Gastrocnemius medialis (tissue), 4 donors: ENCODE measurements at regions not wholly inside any gene's neighbourhood (a gene's known extent, or its start where the extent isn't known, plus 50 kb on each side); places are given as distances from the start of the nearest gene placed in this dataset.
"Not testable (repeated sequence)": the region's sequence is repeated elsewhere in the genome, so short reads cannot be mapped to it uniquely, and the experiment has no call there.

Experiments
- ATAC-seq, 2 donors: fragments of 150-250 bp; one replicate each; pipeline ENCODE4 v1.9.1; 2016
- DNase-seq, 2 donors: peaks; one replicate each; pipeline ENCODE4 v3.0.0-alpha.2; 2019
- H3K27ac ChIP-seq, 4 donors: fragments of 200-600 bp; sonication (generic); 1 replicate in 1 of 4; 2 replicates in 3 of 4; pipeline ENCODE4 v1.5.1; 2016 to 2018; ENCODE audit warnings: mild to moderate bottlenecking in 2 of 4, moderate library complexity in 1 of 4
- H3K27me3 ChIP-seq, 3 donors: fragments of 200-600 bp; sonication (generic) in 2 of 3; 1 replicate in 1 of 3; 2 replicates in 2 of 3; pipeline versions ENCODE4 v1.5.1 to v1.6.0; 2016 to 2019; ENCODE audit warnings: mild to moderate bottlenecking in 1 of 3, moderate library complexity in 1 of 3
- H3K36me3 ChIP-seq, 2 donors: fragments of 200-600 bp; sonication (generic) in 1 of 2; one replicate each; pipeline ENCODE4 v1.5.1; 2017 to 2018
- H3K4me1 ChIP-seq, 2 donors: fragments of 200-600 bp; sonication (generic) in 1 of 2; one replicate each; pipeline ENCODE4 v1.5.1; 2016 to 2017; ENCODE audit warnings: mild to moderate bottlenecking in 2 of 2
- H3K4me3 ChIP-seq, 4 donors: fragments of 200-600 bp; sonication (generic) in 3 of 4; 1 replicate in 1 of 4; 2 replicates in 3 of 4; pipeline ENCODE4 v1.5.1; 2016 to 2019; ENCODE audit warnings: mild to moderate bottlenecking in 2 of 4
- H3K9me3 ChIP-seq, 3 donors: fragments of 200-600 bp; sonication (generic) in 2 of 3; 1 replicate in 1 of 3; 2 replicates in 2 of 3; pipeline ENCODE4 v1.5.1; 2016 to 2019
- POLR2A ChIP-seq, 2 donors: fragments of 450-650 bp; IDR thresholded peaks; one replicate each; pipeline ENCODE4 v1.6.1; 2017; ENCODE audit warnings: antibody characterized with exemption in 2 of 2, mild to moderate bottlenecking in 2 of 2, moderate library complexity in 2 of 2
- in situ Hi-C, 4 donors: fragments of 200-750 bp; cut with MboI; loops; one replicate each; pipeline versions ENCODE4 v1.15.0 to v1.8.0; 2017; ENCODE audit warnings: low sequenced_read_pairs in 4 of 4
- intact Hi-C: fragments of 100-400 bp; cut with DNase I; formaldehyde crosslinking; loops from one replicate; pipeline ENCODE4 v1.15.1; 2023; ENCODE audit warnings: low total_unique reads
- TF ChIP-seq, protein P1 (sequence below), 5 experiments: fragments of 450-650 bp in 3 of 5; fragments of 200-600 bp in 2 of 5; sonication (generic) in 2 of 5; IDR thresholded peaks in 4 of 5; conservative IDR thresholded peaks in 1 of 5; 1 replicate in 4 of 5; 2 replicates in 1 of 5; pipeline ENCODE4 v1.5.1; 2016 to 2019; ENCODE audit warnings: antibody characterized with exemption in 5 of 5, mild to moderate bottlenecking in 3 of 5, moderate library complexity in 3 of 5

DNA sequence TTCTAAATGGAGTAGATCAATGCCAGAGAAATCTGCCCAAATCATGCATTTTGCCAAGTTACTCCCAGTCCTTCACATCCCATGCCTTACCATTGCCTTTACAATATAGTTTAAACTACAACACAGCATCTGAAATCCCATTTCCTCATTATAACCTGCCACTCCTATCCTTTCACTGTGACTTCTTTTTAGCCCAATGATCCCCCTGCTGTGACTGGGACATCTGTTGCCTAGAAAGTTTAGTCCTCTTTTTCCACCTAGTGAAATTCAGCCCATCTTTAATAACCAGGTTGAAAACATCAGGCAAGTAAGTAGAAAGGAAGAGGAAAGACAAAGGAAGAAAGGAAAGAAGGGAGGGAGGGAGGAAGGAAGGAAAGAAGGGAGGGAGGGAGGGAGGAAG is 627.9 kb upstream of the ZNF385D start:
- H3K27me3 ChIP-seq, result peaks cover 0 to 3% (median under 1%) of the 10 kb centered on the region in 3 donors
- intact Hi-C loops (no loop called here), in situ Hi-C loops (no loop called here)
- ATAC-seq, result no peak
- DNase-seq, result no peak
- H3K36me3 ChIP-seq, result no peaks in the 10 kb centered on the region
- H3K4me1 ChIP-seq, result no peaks in the 10 kb centered on the region
- no peak overlapping the region for H3K4me3 ChIP-seq
- no peak overlapping the region for H3K27ac ChIP-seq
- no peaks in the 10 kb centered on the region for H3K9me3 ChIP-seq
- no peak for TF ChIP-seq POLR2A (IDR thresholded peaks at IDR 0.05)
- TF ChIP-seq, protein P1, sequence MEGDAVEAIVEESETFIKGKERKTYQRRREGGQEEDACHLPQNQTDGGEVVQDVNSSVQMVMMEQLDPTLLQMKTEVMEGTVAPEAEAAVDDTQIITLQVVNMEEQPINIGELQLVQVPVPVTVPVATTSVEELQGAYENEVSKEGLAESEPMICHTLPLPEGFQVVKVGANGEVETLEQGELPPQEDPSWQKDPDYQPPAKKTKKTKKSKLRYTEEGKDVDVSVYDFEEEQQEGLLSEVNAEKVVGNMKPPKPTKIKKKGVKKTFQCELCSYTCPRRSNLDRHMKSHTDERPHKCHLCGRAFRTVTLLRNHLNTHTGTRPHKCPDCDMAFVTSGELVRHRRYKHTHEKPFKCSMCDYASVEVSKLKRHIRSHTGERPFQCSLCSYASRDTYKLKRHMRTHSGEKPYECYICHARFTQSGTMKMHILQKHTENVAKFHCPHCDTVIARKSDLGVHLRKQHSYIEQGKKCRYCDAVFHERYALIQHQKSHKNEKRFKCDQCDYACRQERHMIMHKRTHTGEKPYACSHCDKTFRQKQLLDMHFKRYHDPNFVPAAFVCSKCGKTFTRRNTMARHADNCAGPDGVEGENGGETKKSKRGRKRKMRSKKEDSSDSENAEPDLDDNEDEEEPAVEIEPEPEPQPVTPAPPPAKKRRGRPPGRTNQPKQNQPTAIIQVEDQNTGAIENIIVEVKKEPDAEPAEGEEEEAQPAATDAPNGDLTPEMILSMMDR (IDR thresholded peaks at IDR 0.05 in 4 of 5, conservative IDR thresholded peaks at IDR 0.05 in 1 of 5), result no peak

DNA sequence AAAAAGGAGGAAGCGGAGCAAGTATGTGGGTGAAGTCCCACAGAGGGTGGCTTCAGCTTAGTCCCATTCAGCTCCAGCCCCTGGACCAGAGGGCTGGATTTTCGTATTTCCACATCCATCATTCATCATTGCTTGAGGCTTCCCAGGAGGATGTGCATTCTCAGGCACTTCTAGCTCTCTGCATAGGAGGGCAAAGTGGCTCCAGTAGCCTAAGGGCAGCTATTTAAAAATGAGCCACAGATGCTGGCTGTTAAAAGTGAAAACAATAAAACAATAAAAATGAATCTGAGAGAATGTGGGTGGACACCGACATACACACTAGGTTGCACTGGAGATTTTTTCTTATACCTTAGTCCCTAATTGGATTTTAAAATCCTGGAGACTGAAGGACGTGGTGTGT is 629.2 kb upstream of the ZNF385D start:
- Histone ChIP-seq H3K4me3 (no peak overlapping the region), H3K27ac (no peak overlapping the region), H3K9me3 (no peaks in the 10 kb centered on the region), H3K4me1 (no peaks in the 10 kb centered on the region), H3K36me3 (no peaks in the 10 kb centered on the region), H3K27me3 (no peaks in the 10 kb centered on the region)
- no peak for ATAC-seq
- no peak for TF ChIP-seq POLR2A (IDR thresholded peaks at IDR 0.05)
- TF ChIP-seq, protein P1 (IDR thresholded peaks at IDR 0.05 in 4 of 5, conservative IDR thresholded peaks at IDR 0.05 in 1 of 5), result no peak
- in situ Hi-C loops, result no loop called here
- intact Hi-C loops, result no loop called here
- DNase-seq, result no peak

DNA sequence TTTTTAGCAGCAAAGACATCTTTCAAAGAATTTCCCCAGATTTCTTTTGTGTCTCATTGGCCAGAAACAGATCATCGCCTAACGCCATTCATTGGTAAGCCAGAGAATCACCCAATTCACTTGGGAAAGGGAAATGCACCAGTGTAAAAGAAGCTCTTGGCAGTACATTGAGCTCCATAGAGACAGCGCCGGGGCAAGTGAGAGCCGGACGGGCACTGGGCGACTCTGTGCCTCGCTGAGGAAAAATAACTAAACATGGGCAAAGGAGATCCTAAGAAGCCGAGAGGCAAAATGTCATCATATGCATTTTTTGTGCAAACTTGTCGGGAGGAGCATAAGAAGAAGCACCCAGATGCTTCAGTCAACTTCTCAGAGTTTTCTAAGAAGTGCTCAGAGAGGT is 630.6 kb upstream of the ZNF385D start:
- H3K4me1 ChIP-seq, H3K27me3 ChIP-seq, H3K27ac ChIP-seq, H3K9me3 ChIP-seq, intact Hi-C loops, in situ Hi-C loops, H3K4me3 ChIP-seq, ATAC-seq, H3K36me3 ChIP-seq: not testable (repeated sequence)
- DNase-seq, result peak in 1 of 2 donors; percentile 12

DNA sequence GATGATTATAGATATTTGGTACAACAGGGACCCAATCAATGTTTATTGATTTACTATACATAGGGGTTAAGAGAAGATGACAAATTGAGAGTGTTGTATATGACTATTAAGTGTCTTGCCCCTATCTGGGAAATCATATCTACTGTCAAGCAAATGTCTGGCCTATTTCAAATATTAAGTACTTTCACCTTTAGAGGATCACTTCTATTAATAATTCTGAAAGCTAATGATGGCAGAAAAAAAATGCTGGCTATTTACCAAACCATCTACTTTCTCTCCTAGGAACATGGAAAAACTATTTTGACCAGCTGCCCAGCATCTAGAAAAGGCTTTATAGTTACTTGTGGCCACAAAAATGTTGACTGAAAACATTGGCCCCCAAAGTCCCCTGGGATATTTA is 632.3 kb upstream of the ZNF385D start:
- Histone ChIP-seq H3K4me1 (no peaks in the 10 kb centered on the region), H3K9me3 (no peaks in the 10 kb centered on the region), H3K36me3 (no peaks in the 10 kb centered on the region), H3K27ac (no peak overlapping the region), H3K4me3 (no peak overlapping the region), H3K27me3 (no peaks in the 10 kb centered on the region)
- TF ChIP-seq, protein P1 (IDR thresholded peaks at IDR 0.05 in 4 of 5, conservative IDR thresholded peaks at IDR 0.05 in 1 of 5), result no peak
- TF ChIP-seq POLR2A (IDR thresholded peaks at IDR 0.05), result no peak
- DNase-seq (no peak), ATAC-seq (no peak)
- in situ Hi-C loops (no loop called here), intact Hi-C loops (no loop called here)

DNA sequence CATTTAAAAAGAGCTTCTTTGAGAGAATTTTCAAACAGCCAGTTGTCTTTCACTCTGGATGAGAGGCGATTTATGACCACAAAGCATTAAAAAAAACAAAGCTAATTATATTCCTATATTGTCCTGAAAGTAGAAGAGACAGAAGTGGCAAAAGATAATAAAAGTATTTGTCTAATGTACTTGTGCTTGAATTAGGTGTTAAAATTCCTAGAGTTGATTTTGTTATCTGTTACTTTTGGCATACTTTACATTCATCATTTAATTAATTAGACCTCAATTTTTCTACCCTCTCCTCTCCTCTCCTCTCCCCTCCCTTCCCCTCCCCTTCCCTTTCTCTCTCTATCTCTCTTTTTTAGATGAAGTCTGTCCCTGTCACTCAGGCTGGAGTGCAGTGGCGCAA is 635.1 kb upstream of the ZNF385D start:
- H3K4me1 ChIP-seq, result no peaks in the 10 kb centered on the region
- in situ Hi-C loops (no loop called here), intact Hi-C loops (no loop called here)
- TF ChIP-seq POLR2A (IDR thresholded peaks at IDR 0.05), result no peak
- TF ChIP-seq, protein P1 (IDR thresholded peaks at IDR 0.05 in 4 of 5, conservative IDR thresholded peaks at IDR 0.05 in 1 of 5), result no peak
- H3K27ac ChIP-seq, result no peak overlapping the region
- no peaks in the 10 kb centered on the region for H3K27me3 ChIP-seq
- no peak overlapping the region for H3K4me3 ChIP-seq
- no peak for ATAC-seq
- no peak for DNase-seq
- no peaks in the 10 kb centered on the region for H3K9me3 ChIP-seq
- H3K36me3 ChIP-seq, result no peaks in the 10 kb centered on the region
